ENCODE measurements at regions not wholly inside any gene's neighbourhood (a gene's known extent, or its start where the extent isn't known, plus 50 kb on each side); places are given as distances from the start of the nearest gene placed in this dataset.

DNA sequence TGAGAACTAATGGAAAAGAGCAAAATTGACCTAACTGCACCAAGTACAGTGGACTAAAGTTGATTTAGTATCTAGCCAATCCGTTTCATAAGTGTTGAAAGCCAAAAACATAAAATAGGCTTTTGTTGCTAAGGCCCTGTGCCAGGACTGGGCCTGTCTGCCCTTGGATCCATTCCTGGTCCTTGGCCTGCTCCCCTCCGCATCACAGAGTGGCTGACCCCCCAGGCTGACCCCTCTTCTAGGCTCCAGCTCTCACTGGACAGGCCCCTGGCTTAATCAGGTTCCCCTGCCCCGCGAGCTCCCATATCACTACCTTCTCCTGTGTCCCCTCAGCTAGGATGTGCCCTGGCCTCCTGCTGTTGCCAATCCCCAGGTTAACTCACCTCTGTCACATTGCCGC is 313.6 kb upstream of the MYOCD start:
- TF ChIP-seq BHLHE40 (IDR thresholded peaks at IDR 0.05; ENCODE audit: borderline replicate concordance) (no peak), CTBP1 (IDR thresholded peaks at IDR 0.05; ENCODE audit: borderline replicate concordance) (no peak), ARNT (IDR thresholded peaks at IDR 0.05) (no peak)
